ENCODE measurements at regions not wholly inside any gene's neighbourhood (a gene's known extent, or its start where the extent isn't known, plus 50 kb on each side); places are given as distances from the start of the nearest gene placed in this dataset.

- ChIA-PET POLR2A (no interaction called here), CTCF (no interaction called here)
- FAIRE-seq: no peak
Observed at GRCh38 chr3:72086743-72087087, 301.8 kb upstream of the PROK2 start.

More at GRCh38 chr3:72086743-72087087, 301.8 kb upstream of the PROK2 start:
- Histone ChIP-seq H3K9me3 (replicated peaks; ENCODE audit: control insufficient read depth, insufficient read depth, low read length) (no peaks in the 10 kb centered on the region), H4K20me1 (replicated peaks; ENCODE audit: control insufficient read depth, extremely low read depth, insufficient read depth, low read length) (no peaks in the 10 kb centered on the region), H3K36me3 (ENCODE audit: control insufficient read depth in 2 of 2, extremely low read depth in 1 of 2, insufficient read depth in 2 of 2, low read length in 2 of 2) (no peaks in the 10 kb centered on the region), H3K4me1 (ENCODE audit: control insufficient read depth, extremely low read depth, insufficient read depth, low read length) (no peaks in the 10 kb centered on the region), H2AFZ (ENCODE audit: low read depth, low read length) (no peak overlapping the region), H3K27ac (ENCODE audit: insufficient read depth, low read depth, low read length) (no peak overlapping the region), H3K27me3 (ENCODE audit: control insufficient read depth in 2 of 2, insufficient read depth in 2 of 2, low read length in 2 of 2) (no peaks in the 10 kb centered on the region), H3K9ac (replicated peaks; ENCODE audit: extremely low read depth, insufficient read depth, low read length) (no peak overlapping the region), H3K4me2 (ENCODE audit: insufficient read depth, low read length) (no peak overlapping the region), H3K4me3 (replicated peaks in 1 of 3; ENCODE audit: insufficient read depth in 1 of 3, low read depth in 1 of 3, low read length in 3 of 3) (no peak overlapping the region), H3K79me2 (ENCODE audit: control insufficient read depth, insufficient read depth, low read length) (no peaks in the 10 kb centered on the region), H3K9me1 (replicated peaks; ENCODE audit: control insufficient read depth, extremely low read depth, insufficient read depth, low read length) (no peaks in the 10 kb centered on the region)
- intact Hi-C loops (cut with micrococcal nuclease): no loop called here
- dilution Hi-C loops (cut with MboI; ENCODE audit: extremely low pct_ligation_motif_present, low sequenced_read_pairs): no loop called here
- TF ChIP-seq POLR2AphosphoS5 (IDR thresholded peaks at IDR 0.05; ENCODE audit: insufficient read depth, low read depth, low read length): no peak
- TF ChIP-seq MYC (IDR thresholded peaks at IDR 0.05; ENCODE audit: low read depth, low read length): no peak
- no peak for TF ChIP-seq CTCF (IDR thresholded peaks at IDR 0.05; ENCODE audit: extremely low read depth in 1 of 2, insufficient read depth in 1 of 2, low read depth in 1 of 2, low read length in 2 of 2)
- no peak for TF ChIP-seq EZH2 (IDR thresholded peaks at IDR 0.05; ENCODE audit: borderline replicate concordance, low read depth, low read length, severe bottlenecking)
- no peak for TF ChIP-seq GATA2 (IDR thresholded peaks at IDR 0.05; ENCODE audit: insufficient read depth, insufficient read length, low read depth, low read length)
- no peak for TF ChIP-seq FOS (IDR thresholded peaks at IDR 0.05; ENCODE audit: borderline replicate concordance, insufficient read depth, low read length)
- no peak for TF ChIP-seq JUN (IDR thresholded peaks at IDR 0.05; ENCODE audit: borderline replicate concordance, insufficient read depth, insufficient read length, low read depth)
- TF ChIP-seq MAX (IDR thresholded peaks at IDR 0.05; ENCODE audit: insufficient read depth, insufficient read length): no peak
- no peak for TF ChIP-seq POLR2A (IDR thresholded peaks at IDR 0.05; ENCODE audit: low read depth, low read length)
- DNase-seq (ENCODE audit: low read depth, low spot score): no peak
- no TSS peak for BruUV-seq (replicated peaks)

Data from endothelial cell of umbilical vein (primary cell).